ENCODE measurements at regions not wholly inside any gene's neighbourhood (a gene's known extent, or its start where the extent isn't known, plus 50 kb on each side); places are given as distances from the start of the nearest gene placed in this dataset.
"Not testable (repeated sequence)": the region's sequence is repeated elsewhere in the genome, so short reads cannot be mapped to it uniquely, and the experiment has no call there.

- no peak overlapping the region for H3K4me3 ChIP-seq
Observed at GRCh38 chr2:240191001-240191400, 50.5 kb upstream of the OTOS start.

DNA sequence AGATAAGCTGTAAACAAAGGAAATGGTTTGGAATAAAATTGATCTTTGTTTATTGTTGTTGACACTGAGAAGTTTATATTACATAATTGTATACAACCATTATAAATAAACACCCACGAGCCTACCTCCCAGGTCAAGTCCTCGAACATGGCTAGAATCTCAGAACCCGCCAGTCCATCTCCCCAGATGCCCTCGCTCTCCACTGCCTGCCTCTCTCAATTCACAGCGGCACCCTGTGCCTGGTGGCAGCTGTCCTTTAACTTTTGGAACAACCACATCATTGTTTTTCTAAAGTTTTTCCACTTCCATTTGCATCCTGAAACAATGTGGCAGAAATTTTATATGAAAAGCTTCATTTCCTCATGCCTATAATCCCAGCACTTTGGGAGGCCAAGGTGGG lies 52.2 kb upstream of the OTOS start:
- no peaks in the 10 kb centered on the region for H3K27me3 ChIP-seq

More at GRCh38 chr2:240191001-240191400, 50.5 kb upstream of the OTOS start:
- Histone ChIP-seq H3K36me3 (no peaks in the 10 kb centered on the region), H3K27me3 (no peaks in the 10 kb centered on the region), H3K9me3 (no peaks in the 10 kb centered on the region), H3K27ac (no peak overlapping the region), H3K4me1 (no peaks in the 10 kb centered on the region)
- intact Hi-C loops (cut with DNase I), result no loop called here
- peak in 1 of 2 donors; percentile 53 for DNase-seq (ENCODE audit: low spot score in 2 of 2)
- TF ChIP-seq CTCF (IDR thresholded peaks at IDR 0.05), result no peak

GRCh38 chr2:240194341-240194762 lies 53.9 kb upstream of the OTOS start:
- peak in 1 of 2 donors; percentile 3 for DNase-seq (ENCODE audit: low spot score in 2 of 2)
- intact Hi-C loops (cut with DNase I); H3K4me1 ChIP-seq; H3K27me3 ChIP-seq; H3K4me3 ChIP-seq; H3K9me3 ChIP-seq; H3K36me3 ChIP-seq; H3K27ac ChIP-seq: not testable (repeated sequence)

More for the DNA sequence above, 52.2 kb upstream of the OTOS start:
- H3K4me3 ChIP-seq, result no peak overlapping the region
- no peaks in the 10 kb centered on the region for H3K4me1 ChIP-seq
- H3K36me3 ChIP-seq, result no peaks in the 10 kb centered on the region
- intact Hi-C loops (cut with DNase I), result no loop called here
- H3K27ac ChIP-seq, result no peak overlapping the region
- no peaks in the 10 kb centered on the region for H3K9me3 ChIP-seq
- DNase-seq (ENCODE audit: low spot score in 2 of 2), result peak in 1 of 2 donors; percentile 5
- TF ChIP-seq CTCF (IDR thresholded peaks at IDR 0.05), result no peak

DNA sequence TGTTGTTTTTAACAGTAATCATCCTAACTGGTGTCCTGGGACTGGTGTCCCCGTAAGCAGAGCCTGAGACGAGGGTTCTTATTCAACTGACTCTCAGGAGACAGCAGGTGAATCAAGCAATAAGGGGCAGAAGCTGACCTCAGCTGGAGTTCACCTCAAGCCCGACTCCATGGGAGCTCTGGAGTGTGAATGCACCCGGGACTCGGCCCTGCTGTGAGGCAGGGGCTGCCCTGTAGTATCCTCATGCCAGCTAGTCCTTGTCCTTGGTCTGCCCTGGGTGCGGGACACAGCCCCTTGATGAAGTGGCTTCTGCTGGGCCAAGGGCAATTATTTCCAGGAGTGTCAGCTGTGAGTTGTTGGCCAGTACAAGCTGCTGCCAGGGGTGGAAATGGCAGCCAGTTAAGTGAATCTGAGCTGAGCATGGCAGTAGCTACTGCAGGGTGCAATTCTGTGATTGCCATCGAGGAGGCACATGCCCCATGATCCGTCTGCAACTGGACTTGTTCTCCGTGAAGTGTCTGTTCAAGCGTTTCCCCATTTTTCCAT lies 54.9 kb upstream of the OTOS start:
- Histone ChIP-seq H3K4me1 (no peaks in the 10 kb centered on the region), H3K27ac (no peak overlapping the region), H3K36me3 (no peaks in the 10 kb centered on the region), H3K9me3 (no peaks in the 10 kb centered on the region), H3K4me3 (no peak overlapping the region), H3K27me3 (no peaks in the 10 kb centered on the region)
- peak in 1 of 2 donors; percentile 46 for DNase-seq (ENCODE audit: low spot score in 2 of 2)
- no peak for TF ChIP-seq CTCF (IDR thresholded peaks at IDR 0.05)
- intact Hi-C loops (cut with DNase I), result no loop called here

DNA sequence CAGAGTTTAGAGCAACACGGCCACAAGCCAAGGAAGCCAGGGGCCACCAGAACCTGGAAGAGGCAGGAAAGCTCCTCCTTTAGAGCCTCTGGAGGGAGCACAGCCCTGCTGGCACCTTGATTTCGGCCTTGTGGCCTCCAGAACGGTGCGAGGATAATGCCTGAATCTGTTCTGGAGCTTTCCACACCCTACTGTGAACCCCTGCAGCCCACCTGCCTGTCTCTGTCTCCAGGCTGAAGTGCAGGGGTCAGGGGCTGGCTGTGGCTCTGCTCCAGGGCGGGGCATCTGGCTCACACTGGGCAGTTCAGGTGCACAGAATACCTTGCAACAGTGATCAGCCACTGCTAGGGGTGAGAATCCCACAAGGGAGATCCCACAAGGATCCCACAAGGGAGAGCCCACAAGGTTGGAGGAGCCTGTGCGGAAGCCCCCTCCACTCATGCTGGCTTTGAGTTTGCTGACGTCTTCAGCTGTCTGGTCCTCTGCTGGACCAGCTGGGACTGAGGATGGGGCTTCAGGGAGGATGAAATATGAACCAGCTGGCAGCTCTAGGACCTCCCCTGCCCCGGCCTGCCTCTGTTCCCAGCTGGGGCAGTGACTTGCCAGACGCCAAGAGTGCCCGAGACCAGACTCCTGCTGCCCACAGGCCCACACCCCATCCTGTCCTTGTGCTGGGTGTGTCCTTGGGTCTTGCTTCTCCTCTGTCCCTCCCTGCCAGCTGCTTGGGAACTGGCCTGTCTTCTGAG lies 56.4 kb upstream of the OTOS start:
- H3K4me1 ChIP-seq, result no peaks in the 10 kb centered on the region
- peak in 1 of 2 donors; percentile 42 for DNase-seq (ENCODE audit: low spot score in 2 of 2)
- no peak overlapping the region for H3K4me3 ChIP-seq
- H3K27me3 ChIP-seq, result no peaks in the 10 kb centered on the region
- H3K27ac ChIP-seq, result no peak overlapping the region
- no peaks in the 10 kb centered on the region for H3K36me3 ChIP-seq
- intact Hi-C loops (cut with DNase I), result no loop called here
- H3K9me3 ChIP-seq, result no peaks in the 10 kb centered on the region
- no peak for TF ChIP-seq CTCF (IDR thresholded peaks at IDR 0.05)

GRCh38 chr2:240197462-240198139 lies 57.1 kb upstream of the OTOS start:
- no peaks in the 10 kb centered on the region for H3K4me1 ChIP-seq
- peak in 1 of 2 donors; percentile 8 for DNase-seq (ENCODE audit: low spot score in 2 of 2)
- TF ChIP-seq CTCF (IDR thresholded peaks at IDR 0.05), result no peak
- H3K27ac ChIP-seq, result no peak overlapping the region
- H3K36me3 ChIP-seq, result no peaks in the 10 kb centered on the region
- no peaks in the 10 kb centered on the region for H3K27me3 ChIP-seq
- no peaks in the 10 kb centered on the region for H3K9me3 ChIP-seq
- H3K4me3 ChIP-seq, result no peak overlapping the region
- intact Hi-C loops (cut with DNase I), result no loop called here

Measured in ascending aorta (tissue), 2 donors.